ENCODE measurements at regions not wholly inside any gene's neighbourhood (a gene's known extent, or its start where the extent isn't known, plus 50 kb on each side); places are given as distances from the start of the nearest gene placed in this dataset.

- intact Hi-C loops (cut with micrococcal nuclease) = no loop called here
- no peak overlapping the region for H3K27ac ChIP-seq (ENCODE audit: extremely low read depth, low read depth, low read length)
- no peaks in the 10 kb centered on the region for H4K20me1 ChIP-seq (replicated peaks; ENCODE audit: control insufficient read depth, insufficient read depth, low read length)
- no peak overlapping the region for H3K4me3 ChIP-seq
- no peaks in the 10 kb centered on the region for H3K9me1 ChIP-seq (ENCODE audit: control insufficient read depth, insufficient read depth, low read length)
- no peaks in the 10 kb centered on the region for H3K79me2 ChIP-seq (ENCODE audit: control insufficient read depth, insufficient read depth, low read length)
- no peak for FAIRE-seq
- no peak for DNase-seq (ENCODE audit: extremely low read depth in 1 of 4, low spot score in 3 of 4)
- ATAC-seq = no peak
- no peaks in the 10 kb centered on the region for H3K4me1 ChIP-seq (replicated peaks in 1 of 2; ENCODE audit: control insufficient read depth in 2 of 2, insufficient read depth in 2 of 2, low read length in 2 of 2)
- H2AFZ ChIP-seq (ENCODE audit: low read depth, low read length) = no peak overlapping the region
- no TSS peak for BruUV-seq (replicated peaks)
- H3K9me3 ChIP-seq (replicated peaks; ENCODE audit: control insufficient read depth, insufficient read depth, low read depth, low read length) = no peaks in the 10 kb centered on the region
- no peak overlapping the region for H3K4me2 ChIP-seq (ENCODE audit: insufficient read depth, low read length)
- 11% methylated on average over 3 of the region's 3 CpGs for WGBS (ENCODE audit: insufficient coverage, low coverage, missing lambda C conversion rate)
- H3K27me3 ChIP-seq (ENCODE audit: control insufficient read depth in 2 of 2, insufficient read depth in 2 of 2, low read length in 2 of 2) = no peaks in the 10 kb centered on the region
- H3K9ac ChIP-seq (ENCODE audit: insufficient read depth in 1 of 2, low read depth in 2 of 2, low read length in 2 of 2) = no peak overlapping the region
- H3K36me3 ChIP-seq (ENCODE audit: control insufficient read depth, insufficient read depth, low read length) = no peaks in the 10 kb centered on the region
- no peak for TF ChIP-seq USF2 (CRISPR knock-in tag; IDR thresholded peaks at IDR 0.05)
- no peak for TF ChIP-seq XRCC3 (IDR thresholded peaks at IDR 0.05)
- TF ChIP-seq SMAD2 (IDR thresholded peaks at IDR 0.05; ENCODE audit: low read depth, low read length) = no peak
- no peak for TF ChIP-seq CBX2 (IDR thresholded peaks at IDR 0.05; ENCODE audit: insufficient read depth, low read length, poor library complexity, severe bottlenecking)
- no peak for TF ChIP-seq TAF7 (tag; IDR thresholded peaks at IDR 0.05)
- TF ChIP-seq HDAC2 (IDR thresholded peaks at IDR 0.05) = no peak
- TF ChIP-seq SIX5 (IDR thresholded peaks at IDR 0.05; ENCODE audit: borderline replicate concordance in 1 of 2, insufficient read depth in 1 of 2, low read depth in 1 of 2, low read length in 2 of 2) = no peak
- no peak for TF ChIP-seq RBM39 (optimal IDR thresholded peaks at IDR 0.05; ENCODE audit: low read depth, low read length)
- TF ChIP-seq ZNF592 (IDR thresholded peaks at IDR 0.05) = no peak
- no peak for TF ChIP-seq USF1 (CRISPR knock-in tag; IDR thresholded peaks at IDR 0.05)
- no peak for TF ChIP-seq SRSF3 (IDR thresholded peaks at IDR 0.05; ENCODE audit: insufficient read depth, low read length)
- no peak for TF ChIP-seq BRF1 (IDR thresholded peaks at IDR 0.05; ENCODE audit: borderline replicate concordance, extremely low read depth, insufficient read length)
- no peak for TF ChIP-seq HDAC1 (IDR thresholded peaks at IDR 0.05)
- TF ChIP-seq NCOA2 (IDR thresholded peaks at IDR 0.05; ENCODE audit: partially characterized antibody in 2 of 2) = no peak
- TF ChIP-seq U2AF2 (optimal IDR thresholded peaks at IDR 0.05; ENCODE audit: low read depth, low read length) = no peak
- no peak for TF ChIP-seq ZBTB9 (CRISPR knock-in tag; IDR thresholded peaks at IDR 0.05)
- TF ChIP-seq MAFK (IDR thresholded peaks at IDR 0.05; ENCODE audit: low read length) = no peak
- CTCF ChIA-PET (ENCODE audit: low intra/inter-chr PET ratio) = no interaction called here
- in situ Hi-C loops (cut with MboI) = no loop called here
- POLR2A ChIA-PET = no interaction called here
These were observed 208.4 kb upstream of the NPY2R start for GRCh38 chr4:154999950-155000578.

Measured in K562 (cell line).